ENCODE measurements at regions not wholly inside any gene's neighbourhood (a gene's known extent, or its start where the extent isn't known, plus 50 kb on each side); places are given as distances from the start of the nearest gene placed in this dataset.

- DNase-seq = no peak
Observed at GRCh38 chr2:2542966-2543611, 212.0 kb upstream of the MYT1L start.

DNA sequence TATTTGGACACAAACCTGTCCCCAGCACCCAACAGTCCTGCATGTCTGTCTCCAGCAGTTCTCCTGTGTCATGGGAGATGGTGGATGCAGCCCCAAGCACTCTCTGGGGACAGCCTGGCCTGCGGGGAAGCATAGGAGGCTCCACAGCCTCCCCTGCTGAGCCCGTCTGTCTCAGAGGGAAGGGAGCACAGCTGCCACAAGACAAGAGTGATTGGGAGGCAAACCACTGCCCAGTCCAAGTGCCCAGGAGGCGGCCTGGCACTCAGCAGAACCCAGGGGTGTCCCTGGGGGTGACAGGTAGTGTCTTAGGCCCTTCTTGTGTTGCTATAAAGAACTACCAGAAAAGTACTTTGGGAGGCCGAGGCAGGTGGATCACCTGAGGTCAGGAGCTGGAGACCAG is 211.2 kb upstream of the MYT1L start:
- no peak for DNase-seq

DNA sequence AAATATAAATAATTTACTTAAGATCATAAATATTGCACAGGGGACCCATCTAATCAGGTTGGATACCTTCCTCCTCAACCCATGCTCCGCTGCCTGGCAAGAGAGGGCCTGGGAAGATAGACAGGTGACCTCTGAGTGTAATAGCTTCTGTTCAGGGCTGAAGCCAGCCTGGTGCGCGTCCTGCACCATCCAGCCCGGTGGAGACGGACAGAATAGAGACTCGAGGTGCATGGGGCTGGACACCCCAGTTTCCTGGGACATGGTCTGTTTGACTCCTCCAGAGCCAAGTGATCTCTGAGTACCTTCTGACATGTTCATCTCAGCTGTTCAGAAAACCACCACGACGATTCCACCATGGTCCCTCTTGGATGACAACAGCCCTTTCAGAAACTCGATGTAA is 209.3 kb upstream of the MYT1L start:
- no peak for DNase-seq

GRCh38 chr2:2536416-2537056 is 205.5 kb upstream of the MYT1L start:
- no peak for DNase-seq

DNA sequence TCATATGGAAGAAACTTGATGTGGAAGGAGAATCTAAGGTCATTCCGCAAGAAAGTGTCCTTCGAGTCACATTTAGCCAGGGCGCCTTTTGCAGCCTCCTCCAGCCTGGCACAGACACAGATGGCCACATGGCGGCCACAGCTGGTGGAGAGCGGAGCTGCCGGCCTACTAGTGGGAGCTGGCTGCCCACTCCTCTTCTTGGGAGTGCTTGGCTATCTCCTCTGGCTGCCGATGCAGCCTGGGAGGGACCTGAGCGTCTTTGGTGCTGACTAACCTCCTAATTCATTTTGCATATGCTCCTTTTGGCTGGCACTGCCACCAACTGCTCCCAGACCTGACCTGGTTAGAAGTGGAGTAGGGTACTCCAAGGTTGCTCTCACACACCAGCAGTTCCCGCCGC is 199.3 kb upstream of the MYT1L start:
- DNase-seq = no peak

- no peak for DNase-seq
Observed at GRCh38 chr2:2528846-2529245, 197.8 kb upstream of the MYT1L start.

- no peak for DNase-seq
Observed at GRCh38 chr2:2527148-2527547, 196.1 kb upstream of the MYT1L start.

GRCh38 chr2:2524348-2524941 is 193.4 kb upstream of the MYT1L start:
- DNase-seq = no peak

GRCh38 chr2:2523461-2524347 is 192.6 kb upstream of the MYT1L start:
- DNase-seq = no peak

DNA sequence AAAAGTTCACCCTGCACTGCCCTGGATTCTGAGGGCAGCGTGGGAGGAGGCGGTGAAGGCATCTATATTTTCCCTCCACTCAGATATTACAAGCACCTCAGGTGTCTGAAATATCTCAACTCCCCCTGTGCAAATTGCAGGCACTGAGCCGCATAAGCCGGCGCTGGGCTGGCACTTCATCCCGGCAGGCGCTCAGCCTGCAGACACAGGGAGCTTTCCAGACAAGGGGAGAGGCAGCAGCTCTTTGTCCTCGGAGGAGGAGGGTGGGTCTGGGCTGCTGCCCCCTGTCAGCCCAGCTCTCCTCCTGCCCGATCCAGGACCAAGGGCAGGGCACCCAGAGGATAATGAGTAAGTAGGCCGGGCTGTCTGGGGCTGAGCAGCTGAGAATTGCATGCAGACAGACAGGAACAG is 189.3 kb upstream of the MYT1L start:
- no peak for DNase-seq

DNA sequence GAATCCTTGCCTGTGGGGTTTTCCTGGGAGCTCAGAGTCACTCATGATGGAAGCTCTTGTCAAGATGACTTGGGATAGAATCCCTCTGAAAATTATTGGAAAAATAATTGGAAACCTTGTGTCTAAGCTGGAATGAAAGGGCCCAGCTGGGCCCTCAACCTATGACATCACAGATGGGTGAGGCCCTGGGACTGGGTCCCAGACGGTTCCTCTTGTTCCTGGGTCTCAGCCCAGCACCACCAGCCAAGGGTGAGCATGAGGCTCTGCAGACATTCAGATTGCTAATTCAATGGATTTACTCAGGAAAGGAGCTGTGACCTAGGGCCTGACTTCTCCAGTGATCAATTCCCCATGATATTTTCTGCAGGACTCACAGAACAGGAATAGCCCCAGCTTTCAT is 188.3 kb upstream of the MYT1L start:
- no peak for DNase-seq

- DNase-seq = no peak
Observed at GRCh38 chr2:2517399-2517798, 186.3 kb upstream of the MYT1L start.

DNA sequence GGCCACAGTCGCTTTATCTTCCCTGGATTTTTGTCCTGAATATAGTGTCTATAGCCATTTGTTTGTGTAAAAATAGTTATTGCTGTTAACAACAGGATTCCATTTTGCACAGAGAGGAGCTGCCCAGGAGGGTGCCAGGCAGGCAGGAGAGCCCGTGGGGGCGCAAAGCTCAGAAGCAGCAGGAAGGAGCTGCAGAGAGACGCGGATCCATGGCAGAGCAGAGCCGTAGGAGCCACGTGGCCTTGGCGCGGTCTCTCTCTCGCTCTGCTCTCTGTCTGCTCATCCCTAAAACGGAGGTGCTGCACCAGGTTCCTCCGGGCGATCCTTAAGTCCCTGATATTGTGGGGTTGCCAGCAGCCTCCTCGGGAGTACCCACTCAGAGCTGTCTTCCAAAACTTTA is 185.3 kb upstream of the MYT1L start:
- no peak for DNase-seq

GRCh38 chr2:2512931-2513330 is 181.9 kb upstream of the MYT1L start:
- DNase-seq = no peak

- DNase-seq = no peak
Observed at GRCh38 chr2:2507417-2507997, 176.4 kb upstream of the MYT1L start.

DNA sequence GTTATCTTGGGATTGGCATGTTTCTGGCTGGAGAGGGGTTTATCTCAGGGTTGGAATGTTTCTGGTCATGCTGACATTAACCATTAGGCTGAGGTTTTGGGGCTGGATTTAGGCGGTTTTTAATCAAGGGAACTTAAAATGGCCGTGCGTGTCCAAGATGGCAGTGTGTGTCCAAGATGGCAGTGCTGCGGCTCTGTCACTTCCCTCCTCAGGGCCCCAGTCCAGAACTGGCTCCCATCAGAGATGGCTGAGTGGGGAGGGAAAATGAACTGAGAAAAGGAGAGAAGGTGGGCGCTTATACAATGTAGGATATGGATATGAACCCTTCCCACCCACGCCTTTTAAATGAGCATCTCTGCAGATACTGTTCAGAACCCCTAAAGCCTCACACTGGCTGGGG is 175.5 kb upstream of the MYT1L start:
- DNase-seq = no peak

GRCh38 chr2:2505604-2506003 is 174.5 kb upstream of the MYT1L start:
- no peak for DNase-seq

- no peak for DNase-seq
Observed at GRCh38 chr2:2503864-2504418, 172.9 kb upstream of the MYT1L start.

DNA sequence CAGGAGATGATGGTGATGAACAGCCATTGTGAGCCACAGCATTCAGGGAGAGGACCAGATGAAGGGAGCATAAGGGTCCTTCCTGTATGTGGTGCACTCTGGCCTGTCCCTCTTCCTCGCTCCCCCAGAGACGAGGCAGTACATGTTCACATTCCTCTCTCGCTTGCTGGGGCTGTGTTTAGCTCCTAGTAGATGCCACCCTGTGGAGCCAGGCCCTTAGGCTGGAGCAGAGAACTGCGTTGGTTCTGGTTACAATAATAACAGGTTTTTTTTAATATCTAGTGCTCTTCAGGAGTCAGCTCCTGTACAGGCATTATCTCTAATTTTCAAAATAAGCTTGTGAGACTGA is 171.1 kb upstream of the MYT1L start:
- no peak for DNase-seq

DNA sequence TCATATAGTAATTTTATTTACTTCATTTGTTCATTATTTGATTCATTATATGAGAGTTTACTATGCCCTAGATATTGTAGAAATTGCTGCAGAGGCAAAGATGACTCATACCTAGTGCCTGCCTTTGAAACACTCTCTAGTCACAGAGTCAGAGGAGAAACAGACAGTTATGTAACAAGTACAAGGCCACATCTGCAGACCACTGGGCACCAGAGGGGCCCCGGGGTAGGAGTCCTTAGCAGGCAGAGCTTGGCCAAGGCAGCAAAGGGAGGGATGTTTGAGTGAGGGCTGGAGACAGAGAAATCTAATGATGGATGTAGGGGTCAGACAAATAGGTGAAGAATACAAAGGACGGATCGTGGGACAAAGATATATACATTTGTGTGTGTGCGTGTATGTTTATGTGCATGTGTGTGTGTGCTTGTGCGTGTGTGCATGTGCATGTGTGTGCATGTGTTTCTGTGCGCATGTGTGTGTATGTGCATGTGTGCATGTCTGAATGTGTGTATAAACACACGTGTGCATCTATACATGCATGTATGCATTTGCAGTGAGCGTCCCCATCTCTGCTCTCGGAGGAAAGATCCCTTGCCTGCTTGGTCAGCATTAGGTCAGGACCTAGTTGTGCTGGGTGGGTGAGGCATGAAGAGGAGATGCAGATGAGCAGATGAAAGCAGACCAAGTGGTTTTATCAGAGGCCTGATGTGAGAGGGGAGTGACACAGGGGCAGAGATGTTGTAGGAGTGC is 170.6 kb upstream of the MYT1L start:
- DNase-seq = no peak

- no peak for DNase-seq
Observed at GRCh38 chr2:2495606-2496005, 164.5 kb upstream of the MYT1L start.

DNA sequence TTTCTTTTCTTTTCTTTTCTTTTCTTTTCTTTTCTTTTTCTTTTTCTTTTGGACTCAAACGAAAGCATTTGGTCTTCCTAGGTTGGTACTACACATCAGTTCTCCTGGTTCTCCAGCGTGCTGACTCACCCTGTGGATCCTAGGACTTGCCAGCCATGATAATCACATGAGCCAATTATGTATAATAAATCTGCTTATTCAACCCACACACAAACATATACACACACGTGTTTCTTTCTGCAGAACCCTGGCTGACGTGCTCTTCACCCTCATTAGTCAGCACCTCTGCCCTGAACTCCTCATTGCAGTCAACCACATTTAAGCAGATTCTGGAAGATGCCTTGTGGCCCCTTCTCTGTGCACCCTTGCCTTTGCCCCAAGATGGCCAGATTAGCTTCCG is 162.4 kb upstream of the MYT1L start:
- DNase-seq = no peak

All from bone marrow (tissue), 2 donors.